GM12878 (cell line): ENCODE measurements at regions not wholly inside any gene's neighbourhood (a gene's known extent, or its start where the extent isn't known, plus 50 kb on each side); places are given as distances from the start of the nearest gene placed in this dataset.

Experiments
- ATAC-seq: fragments of 200-7000 bp; cut with Tn5 transposase; 3 replicates; pipeline ENCODE4 v1.9.1; 2020; ENCODE audit warnings: mild to moderate bottlenecking, moderate library complexity
- BruUV-seq: library from RNA; stranded (reverse); fragments of 400-500 nt; replicated peaks from 2 replicates; lab custom pipeline; 2021; lab: Mats Ljungman, UMichigan
- CTCF ChIA-PET: fragments of 300-600 bp; sonication (Branson Sonifier 250); formaldehyde crosslinking; extraction: SDS; loops from one replicate; lab custom pipeline; 2021; ENCODE audit warnings: inconsistent platforms; lab: Yijun Ruan, JAX
- POLR2A ChIA-PET: fragments of 350-600 bp; formaldehyde crosslinking; extraction: SDS; loops from one replicate; lab custom pipeline; 2021; ENCODE audit warnings: inconsistent platforms; lab: Charles Lee
- RAD21 ChIA-PET: fragments of 300-600 bp; sonication (Branson Sonifier 250); formaldehyde crosslinking; loops from one replicate; lab custom pipeline; 2023; ENCODE audit warnings: antibody characterized with exemption; ENCODE audit not compliant: unreplicated experiment; lab: Charles Lee
- SMC1A ChIA-PET: fragments of 300-600 bp; sonication (Branson Sonifier 250); formaldehyde crosslinking; loops from one replicate; lab custom pipeline; 2023; ENCODE audit not compliant: unreplicated experiment, uncharacterized antibody; lab: Charles Lee
- DNase-seq: peaks from one replicate; pipeline ENCODE4 v3.0.0-alpha.2; 2011; ENCODE audit warnings: low read depth, low spot score
- FAIRE-seq: peaks from 3 replicates; lab custom pipeline; 2011; peaks lifted over from hg19 to GRCh38; lab: Jason Lieb, UNC
- H2AFZ ChIP-seq: 2 replicates; pipeline ENCODE4 v1.6.0; 2011; ENCODE audit warnings: low read depth, low read length, control low read depth; ENCODE audit not compliant: control insufficient read depth
- H3K27ac ChIP-seq: 2 replicates; pipeline ENCODE4 v1.5.1; 2011; ENCODE audit warnings: control low read depth; ENCODE audit not compliant: control insufficient read depth, insufficient read depth
- H3K27me3 ChIP-seq, 2 experiments: replicated peaks in 1 of 2; 2 replicates each; pipeline versions ENCODE4 v1.6.0 to v1.6.1; 2011; ENCODE audit warnings: low read length in 1 of 2; ENCODE audit not compliant: control insufficient read depth in 2 of 2, insufficient read depth in 2 of 2
- H3K36me3 ChIP-seq, 2 experiments: 2 replicates each; pipeline ENCODE4 v1.5.1; 2011; ENCODE audit warnings: low read length in 1 of 2; ENCODE audit not compliant: control insufficient read depth in 2 of 2, insufficient read depth in 2 of 2
- H3K4me1 ChIP-seq: 2 replicates; pipeline ENCODE4 v1.6.1; 2011; ENCODE audit warnings: mild to moderate bottlenecking, low read length, moderate library complexity, mixed read lengths; ENCODE audit not compliant: control insufficient read depth, insufficient read depth
- H3K4me2 ChIP-seq: 2 replicates; pipeline ENCODE4 v1.6.0; 2011; ENCODE audit warnings: control low read depth; ENCODE audit not compliant: control insufficient read depth, insufficient read depth
- H3K4me3 ChIP-seq: fragments of 200-600 bp; sonication (generic); 2 replicates; pipeline ENCODE4 v1.5.1; 2016
- H3K79me2 ChIP-seq: 2 replicates; pipeline ENCODE4 v1.6.0; 2011; ENCODE audit warnings: low read length; ENCODE audit not compliant: control insufficient read depth, insufficient read depth
- H3K9ac ChIP-seq: 2 replicates; pipeline ENCODE4 v1.8.0; 2011; ENCODE audit warnings: low read length, control low read depth, mixed read lengths; ENCODE audit not compliant: control insufficient read depth, insufficient read depth
- H3K9me3 ChIP-seq: replicated peaks from 3 replicates; pipeline ENCODE4 v1.5.1; 2011; ENCODE audit warnings: mild to moderate bottlenecking, low read length; ENCODE audit not compliant: control insufficient read depth, insufficient read depth
- H4K20me1 ChIP-seq: 2 replicates; pipeline ENCODE4 v1.6.0; 2011; ENCODE audit not compliant: control insufficient read depth, insufficient read depth
- CHD4 ChIP-seq: fragments of 200-600 bp; sonication (generic); IDR thresholded peaks from 2 replicates; pipeline ENCODE4 v1.6.1; 2016; ENCODE audit warnings: mild to moderate bottlenecking
- ESRRA ChIP-seq: IDR thresholded peaks from 2 replicates; pipeline ENCODE4 v1.6.1; 2012; ENCODE audit warnings: mild to moderate bottlenecking, low read length, improper control_type of control experiment
- GATAD2B ChIP-seq: fragments of 450-650 bp; conservative IDR thresholded peaks from 2 replicates; pipeline ENCODE4 v1.6.1; 2017; ENCODE audit warnings: low read depth, mild to moderate bottlenecking, moderate library complexity
- HDAC2 ChIP-seq: fragments of 200-600 bp; sonication (generic); IDR thresholded peaks from 2 replicates; pipeline ENCODE4 v1.6.1; 2017
- NFYB ChIP-seq: IDR thresholded peaks from 2 replicates; pipeline ENCODE4 v1.6.1; 2011; ENCODE audit warnings: low read depth, mild to moderate bottlenecking, low read length, improper control_type of control experiment, moderate library complexity; ENCODE audit not compliant: insufficient read depth
- POLR2AphosphoS2 ChIP-seq: IDR thresholded peaks from 2 replicates; pipeline ENCODE4 v1.6.1; 2011; ENCODE audit warnings: low read depth, mild to moderate bottlenecking, low read length, improper control_type of control experiment, moderate library complexity
- SMARCA5 ChIP-seq: fragments of 450-650 bp; IDR thresholded peaks from 2 replicates; pipeline ENCODE4 v1.6.1; 2017; ENCODE audit warnings: mild to moderate bottlenecking
- TCF3 ChIP-seq: IDR thresholded peaks from 2 replicates; pipeline ENCODE4 v1.6.1; 2012; ENCODE audit warnings: low read depth, mild to moderate bottlenecking, low read length, borderline replicate concordance; ENCODE audit not compliant: insufficient read depth
- TCF7 ChIP-seq: IDR thresholded peaks from 2 replicates; pipeline ENCODE4 v1.6.1; 2014; ENCODE audit warnings: antibody characterized with exemption, borderline replicate concordance
- ZNF217 ChIP-seq: fragments of 450-650 bp; IDR thresholded peaks from 2 replicates; pipeline ENCODE4 v1.6.1; 2017; ENCODE audit warnings: antibody characterized with exemption, mild to moderate bottlenecking
- WGBS: methylation state at CpG from one replicate; pipeline ENCODE4 v1.1.6; 2016; ENCODE audit warnings: low lambda C conversion rate; ENCODE audit not compliant: insufficient replicate concordance, insufficient coverage; ENCODE audit errors: missing lambda C conversion rate; 5-methylcytosine and 5-hydroxymethylcytosine counted together
- in situ Hi-C: fragments of 300-500 bp; cut with MboI; formaldehyde crosslinking; loops from 9 replicates; pipeline ENCODE4 v1.14.3; 2018; ENCODE audit warnings: mixed read lengths
- intact Hi-C: fragments of 100-400 bp; cut with micrococcal nuclease; formaldehyde crosslinking; loops from one replicate; pipeline ENCODE4 v1.14.2; 2022; ENCODE audit not compliant: unreplicated experiment
- TF ChIP-seq, protein P1 (sequence below): IDR thresholded peaks from 2 replicates; pipeline ENCODE4 v1.6.1; 2011; ENCODE audit warnings: mild to moderate bottlenecking, low read depth, low read length, moderate library complexity; ENCODE audit not compliant: insufficient replicate concordance
- TF ChIP-seq, protein P2 (sequence below): fragments of 450-650 bp; IDR thresholded peaks from 2 replicates; pipeline ENCODE4 v1.6.1; 2016; ENCODE audit warnings: mild to moderate bottlenecking, moderate library complexity, borderline replicate concordance

DNA sequence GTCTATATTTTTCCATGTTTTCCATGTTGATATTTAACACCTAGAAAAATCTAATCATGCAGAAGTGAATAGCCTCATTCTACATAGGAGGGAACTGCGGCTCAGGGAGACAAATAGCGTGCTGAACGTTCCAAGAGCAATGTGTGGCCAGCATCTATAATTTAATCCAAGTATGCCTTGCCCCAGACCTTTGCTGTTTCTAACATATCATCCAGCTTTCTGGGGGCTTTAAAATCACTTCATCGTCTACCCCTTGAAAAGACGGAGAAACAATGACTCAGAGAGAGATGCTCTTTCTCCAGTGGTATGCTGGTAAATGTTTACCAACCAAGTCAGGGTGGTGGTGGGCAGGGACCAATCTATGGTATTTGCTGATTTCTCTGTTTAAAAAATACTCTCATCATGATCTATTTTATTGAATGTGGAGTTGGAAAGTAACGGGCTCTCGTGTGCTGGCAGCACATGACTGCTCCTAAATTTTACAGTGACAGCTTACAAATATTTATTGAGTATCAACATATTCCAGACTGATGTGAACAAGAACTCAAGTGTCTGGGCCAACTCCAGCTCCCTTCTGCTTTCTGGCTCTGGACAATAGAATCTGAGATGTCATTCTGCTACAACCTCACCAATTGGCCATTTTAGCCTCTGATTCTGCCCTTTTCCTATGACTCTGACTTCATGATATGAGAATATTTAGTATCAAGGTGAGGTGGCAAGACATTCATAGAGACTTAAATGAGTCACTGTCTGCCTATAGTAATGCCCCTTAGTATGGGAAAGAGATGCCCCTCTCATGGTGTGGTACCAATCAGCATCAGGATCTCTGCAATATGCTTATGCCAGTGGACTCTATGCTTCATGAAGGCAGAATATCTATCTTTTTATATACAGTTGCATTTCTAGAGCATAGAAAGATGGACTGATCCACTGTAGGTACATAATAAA lies 407.4 kb upstream of the TNC start:
- FAIRE-seq = no peak
- in situ Hi-C loops = loop anchor here (10.0 kb wide), 4 partner anchors 511 to 1111 kb away; no protein-coding TSS in a partner anchor
- H3K4me3 ChIP-seq = no peak overlapping the region
- no peaks in the 10 kb centered on the region for H3K4me1 ChIP-seq
- no peak overlapping the region for H3K4me2 ChIP-seq
- H3K79me2 ChIP-seq = no peaks in the 10 kb centered on the region
- no peaks in the 10 kb centered on the region for H3K9me3 ChIP-seq
- BruUV-seq = no TSS peak
- intact Hi-C loops = loop anchor here (2.0 kb wide), 2 partner anchors 511 to 787 kb away; no protein-coding TSS in a partner anchor
- H3K9ac ChIP-seq = no peak overlapping the region
- POLR2A ChIA-PET = no interaction called here
- H3K36me3 ChIP-seq = no peaks in the 10 kb centered on the region
- SMC1A ChIA-PET = interaction anchor here (1.4 to 1.5 kb wide), 2 partner anchors 297 to 299 kb away, joined by 3 read pairs; no protein-coding TSS in a partner anchor
- CTCF ChIA-PET = interaction anchor here (1.2 to 2.5 kb wide), 5 partner anchors 12 to 845 kb away, joined by 3 to 11 read pairs (median 4); no protein-coding TSS in a partner anchor
- ATAC-seq = no peak
- no peak overlapping the region for H3K27ac ChIP-seq
- no peaks in the 10 kb centered on the region for H4K20me1 ChIP-seq
- RAD21 ChIA-PET = interaction anchor here (0.8 kb wide), 1 partner anchor 299 kb away, joined by 3 read pairs; no protein-coding TSS in a partner anchor
- no peak for DNase-seq
- WGBS = 20% methylated on average over 7 of the region's 7 CpGs
- no peak overlapping the region for H2AFZ ChIP-seq
- no peaks in the 10 kb centered on the region for H3K27me3 ChIP-seq
- TF ChIP-seq, protein P1, sequence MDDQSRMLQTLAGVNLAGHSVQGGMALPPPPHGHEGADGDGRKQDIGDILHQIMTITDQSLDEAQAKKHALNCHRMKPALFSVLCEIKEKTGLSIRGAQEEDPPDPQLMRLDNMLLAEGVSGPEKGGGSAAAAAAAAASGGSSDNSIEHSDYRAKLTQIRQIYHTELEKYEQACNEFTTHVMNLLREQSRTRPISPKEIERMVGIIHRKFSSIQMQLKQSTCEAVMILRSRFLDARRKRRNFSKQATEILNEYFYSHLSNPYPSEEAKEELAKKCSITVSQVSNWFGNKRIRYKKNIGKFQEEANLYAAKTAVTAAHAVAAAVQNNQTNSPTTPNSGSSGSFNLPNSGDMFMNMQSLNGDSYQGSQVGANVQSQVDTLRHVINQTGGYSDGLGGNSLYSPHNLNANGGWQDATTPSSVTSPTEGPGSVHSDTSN = no peak
- TF ChIP-seq HDAC2 = no peak
- no peak for TF ChIP-seq SMARCA5
- TF ChIP-seq TCF7 = no peak
- no peak for TF ChIP-seq ZNF217
- TF ChIP-seq NFYB = no peak
- TF ChIP-seq ESRRA = no peak
- TF ChIP-seq TCF3 = no peak
- TF ChIP-seq, protein P2, sequence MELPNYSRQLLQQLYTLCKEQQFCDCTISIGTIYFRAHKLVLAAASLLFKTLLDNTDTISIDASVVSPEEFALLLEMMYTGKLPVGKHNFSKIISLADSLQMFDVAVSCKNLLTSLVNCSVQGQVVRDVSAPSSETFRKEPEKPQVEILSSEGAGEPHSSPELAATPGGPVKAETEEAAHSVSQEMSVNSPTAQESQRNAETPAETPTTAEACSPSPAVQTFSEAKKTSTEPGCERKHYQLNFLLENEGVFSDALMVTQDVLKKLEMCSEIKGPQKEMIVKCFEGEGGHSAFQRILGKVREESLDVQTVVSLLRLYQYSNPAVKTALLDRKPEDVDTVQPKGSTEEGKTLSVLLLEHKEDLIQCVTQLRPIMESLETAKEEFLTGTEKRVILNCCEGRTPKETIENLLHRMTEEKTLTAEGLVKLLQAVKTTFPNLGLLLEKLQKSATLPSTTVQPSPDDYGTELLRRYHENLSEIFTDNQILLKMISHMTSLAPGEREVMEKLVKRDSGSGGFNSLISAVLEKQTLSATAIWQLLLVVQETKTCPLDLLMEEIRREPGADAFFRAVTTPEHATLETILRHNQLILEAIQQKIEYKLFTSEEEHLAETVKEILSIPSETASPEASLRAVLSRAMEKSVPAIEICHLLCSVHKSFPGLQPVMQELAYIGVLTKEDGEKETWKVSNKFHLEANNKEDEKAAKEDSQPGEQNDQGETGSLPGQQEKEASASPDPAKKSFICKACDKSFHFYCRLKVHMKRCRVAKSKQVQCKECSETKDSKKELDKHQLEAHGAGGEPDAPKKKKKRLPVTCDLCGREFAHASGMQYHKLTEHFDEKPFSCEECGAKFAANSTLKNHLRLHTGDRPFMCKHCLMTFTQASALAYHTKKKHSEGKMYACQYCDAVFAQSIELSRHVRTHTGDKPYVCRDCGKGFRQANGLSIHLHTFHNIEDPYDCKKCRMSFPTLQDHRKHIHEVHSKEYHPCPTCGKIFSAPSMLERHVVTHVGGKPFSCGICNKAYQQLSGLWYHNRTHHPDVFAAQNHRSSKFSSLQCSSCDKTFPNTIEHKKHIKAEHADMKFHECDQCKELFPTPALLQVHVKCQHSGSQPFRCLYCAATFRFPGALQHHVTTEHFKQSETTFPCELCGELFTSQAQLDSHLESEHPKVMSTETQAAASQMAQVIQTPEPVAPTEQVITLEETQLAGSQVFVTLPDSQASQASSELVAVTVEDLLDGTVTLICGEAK = no peak
- no peak for TF ChIP-seq CHD4
- no peak for TF ChIP-seq POLR2AphosphoS2
- no peak for TF ChIP-seq GATAD2B
